ENCODE measurements at regions not wholly inside any gene's neighbourhood (a gene's known extent, or its start where the extent isn't known, plus 50 kb on each side); places are given as distances from the start of the nearest gene placed in this dataset.
"Not testable (repeated sequence)": the region's sequence is repeated elsewhere in the genome, so short reads cannot be mapped to it uniquely, and the experiment has no call there.

DNA sequence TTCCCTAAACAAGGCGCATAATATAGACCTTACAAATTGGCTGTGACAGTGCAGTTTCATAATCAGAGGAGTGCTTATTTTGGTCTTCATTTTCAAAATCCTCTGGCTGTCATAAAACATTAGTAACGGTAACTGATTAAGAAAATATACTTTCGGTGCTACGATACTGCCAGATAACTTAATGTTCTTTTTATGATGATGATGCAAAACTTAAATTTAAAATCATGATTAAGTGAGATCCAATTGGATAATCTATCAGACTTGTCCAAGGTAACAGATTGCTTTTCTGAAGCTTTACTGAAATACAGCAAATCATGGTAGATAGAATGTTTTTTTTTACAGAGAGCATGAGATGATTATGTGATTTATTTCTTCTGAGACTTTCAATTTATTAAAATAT, 364.2 kb upstream of the CNTN3 start:
- DNase-seq: no peak

DNA sequence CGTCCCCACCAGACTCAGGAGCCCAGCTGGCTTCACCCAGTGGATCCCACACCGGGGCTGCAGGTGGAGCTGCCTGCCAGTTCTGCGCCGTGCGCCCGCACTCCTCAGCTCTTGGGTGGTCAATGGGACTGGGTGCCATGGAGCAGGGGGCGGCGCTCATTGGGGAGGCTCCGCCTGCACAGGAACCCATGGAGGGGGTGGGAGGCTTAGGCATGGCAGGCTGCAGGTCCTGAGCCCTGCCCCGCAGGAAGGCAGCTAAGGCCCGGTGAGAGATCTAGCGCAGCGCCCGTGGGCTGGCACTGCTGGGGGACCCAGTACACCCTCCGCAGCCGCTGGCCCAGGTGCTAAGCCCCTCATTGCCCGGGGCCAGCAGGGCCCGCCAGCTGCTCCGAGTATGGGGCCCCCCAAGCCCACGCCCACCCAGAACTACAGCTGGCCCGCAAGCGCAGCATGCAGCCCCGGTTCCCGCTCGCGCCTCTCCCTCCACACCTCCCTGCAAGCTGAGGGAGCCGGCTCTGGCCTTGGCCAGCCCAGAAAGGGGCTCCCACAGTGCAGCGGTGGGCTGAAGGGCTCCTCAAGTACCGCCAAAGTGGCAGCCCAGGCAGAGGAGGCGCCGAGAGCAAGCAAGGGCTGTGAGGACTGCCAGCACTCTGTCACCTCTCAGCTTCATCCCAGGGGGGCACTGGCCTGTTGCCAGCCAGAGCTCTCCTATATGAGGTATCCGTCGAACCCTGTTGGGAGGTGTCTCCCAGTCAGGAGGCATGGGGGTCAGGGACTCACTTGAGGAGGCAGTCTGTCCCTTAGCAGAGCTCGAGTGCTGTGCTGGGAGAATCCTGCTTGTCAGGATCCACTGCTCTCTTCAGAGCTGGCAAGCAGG, 370.8 kb upstream of the CNTN3 start:
- DNase-seq: not testable (repeated sequence)

GRCh38 chr3:74988095-74988494, 373.6 kb upstream of the CNTN3 start:
- DNase-seq: no peak

DNA sequence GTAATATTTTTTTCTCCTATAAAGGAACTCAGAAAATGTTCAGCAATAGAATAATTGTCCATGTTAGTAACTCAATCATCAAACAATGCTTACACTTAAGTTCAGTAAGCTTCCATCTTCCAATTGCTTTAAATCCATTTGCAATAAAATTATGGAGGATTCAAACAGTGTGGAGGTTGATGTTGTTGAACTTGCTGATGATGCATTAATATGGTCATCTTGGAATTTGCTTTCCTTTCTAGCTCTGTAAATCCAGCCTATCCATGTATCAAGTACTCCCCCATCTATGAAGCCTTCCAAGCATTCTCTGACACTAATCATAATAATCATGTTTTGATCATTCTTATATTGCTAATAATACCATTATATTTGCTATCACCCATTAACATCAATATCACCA, 378.4 kb upstream of the CNTN3 start:
- DNase-seq: no peak

DNA sequence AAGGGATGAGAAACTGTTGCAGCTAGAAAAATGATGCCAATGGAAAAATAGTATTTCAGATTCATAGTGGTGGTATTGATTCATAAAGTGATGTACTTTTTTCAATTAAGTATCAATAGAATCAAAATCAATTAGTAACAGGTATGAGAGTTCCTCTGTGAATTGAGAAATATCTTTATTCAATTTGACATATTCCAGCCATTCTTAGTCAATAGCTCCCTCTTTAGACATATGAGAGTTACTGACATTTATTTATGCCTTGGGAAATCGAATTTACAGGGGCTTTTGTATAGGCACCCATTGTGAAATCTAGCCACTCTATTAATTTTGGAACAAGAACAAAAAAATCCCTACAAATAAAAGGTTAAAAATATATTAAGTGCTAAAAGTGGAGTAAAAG, 386.9 kb upstream of the CNTN3 start:
- DNase-seq: no peak

DNA sequence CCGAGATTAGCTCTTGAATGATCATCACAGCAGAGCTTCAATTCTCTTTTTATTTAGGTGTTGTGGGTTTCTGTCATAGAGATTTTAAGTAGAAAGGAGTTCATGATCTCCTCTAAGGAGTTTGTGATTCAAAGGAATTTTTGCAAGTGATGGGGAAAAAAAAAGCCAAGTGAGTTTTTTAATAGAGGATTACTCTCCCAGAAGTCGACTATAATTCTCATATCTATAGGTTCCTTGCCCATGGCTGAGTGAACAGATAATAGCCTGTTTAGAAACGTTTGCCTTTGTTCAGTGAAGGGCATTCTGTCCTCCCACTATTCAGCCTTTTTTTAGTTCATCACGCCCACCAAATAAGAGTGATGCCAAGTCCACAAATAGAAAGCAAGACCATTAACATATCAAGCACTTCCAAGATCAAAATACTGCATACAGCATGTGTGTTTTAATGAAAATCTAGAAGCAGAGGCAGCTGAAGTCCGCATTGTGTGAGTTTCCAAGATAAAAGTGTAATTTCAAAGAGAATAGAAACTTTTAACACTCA, 398.4 kb upstream of the CNTN3 start:
- no peak for DNase-seq

- DNase-seq: no peak
Measured at GRCh38 chr3:75014008-75014407, 399.5 kb upstream of the CNTN3 start.

DNA sequence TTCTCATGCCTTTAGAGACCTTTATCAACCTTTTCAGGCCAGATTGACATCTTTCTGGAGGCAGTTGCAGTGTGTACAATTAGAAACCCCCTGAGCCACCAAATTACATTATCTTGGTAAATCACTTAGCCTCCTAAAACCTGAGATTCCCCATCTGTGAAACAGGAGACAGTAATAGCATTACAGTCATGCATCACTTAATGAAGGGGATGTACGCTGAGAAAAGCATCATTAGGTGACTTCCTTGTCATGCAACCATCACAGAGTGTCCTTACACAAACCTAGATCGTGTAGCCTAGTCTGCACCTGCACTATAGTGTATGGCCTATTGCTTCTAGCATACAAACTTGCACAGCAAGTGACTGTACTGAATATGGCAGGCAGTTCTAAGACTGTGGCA, 400.8 kb upstream of the CNTN3 start:
- DNase-seq: no peak

DNA sequence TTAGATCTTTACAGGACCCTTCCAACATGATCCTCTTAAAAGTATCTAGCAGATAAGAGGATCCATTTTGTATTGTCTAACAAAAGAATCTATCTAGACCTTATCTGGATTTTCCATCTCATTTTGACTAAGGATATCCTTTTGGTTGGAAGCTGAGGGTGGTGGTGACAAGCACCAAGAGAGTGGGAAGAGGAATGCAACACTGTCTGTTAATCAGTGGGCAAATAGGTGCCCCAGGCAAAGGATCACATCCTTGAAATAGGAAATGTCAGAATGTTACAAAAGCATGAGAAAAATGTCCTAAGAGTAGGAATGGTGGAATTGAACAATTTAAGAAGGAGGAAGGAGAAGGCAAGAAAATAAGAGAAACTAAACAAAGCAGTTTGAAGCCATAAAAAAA, 420.7 kb upstream of the CNTN3 start:
- DNase-seq: no peak

GRCh38 chr3:75042941-75043340, 428.5 kb upstream of the CNTN3 start:
- no peak for DNase-seq

DNA sequence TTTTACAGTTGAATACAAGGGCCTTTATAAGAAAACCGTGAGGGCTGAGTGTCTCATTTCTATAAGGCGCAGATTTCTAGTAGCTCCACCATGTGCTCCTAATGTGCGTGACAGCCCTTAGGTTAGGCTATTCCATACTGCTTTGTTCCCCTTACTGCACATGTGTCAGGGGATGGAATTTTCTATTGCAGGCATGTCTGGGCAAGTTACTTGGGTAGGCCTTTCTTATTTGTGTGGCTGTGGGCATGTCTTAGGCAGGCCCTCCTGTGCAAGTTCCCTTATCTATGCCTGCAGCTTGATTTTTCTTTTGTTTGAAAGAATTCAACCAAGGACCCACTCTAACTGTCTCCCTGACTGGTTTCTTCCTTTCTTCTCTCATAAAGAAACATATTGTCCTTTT, 434.2 kb upstream of the CNTN3 start:
- DNase-seq: no peak

GRCh38 chr3:75049533-75049932, 435.1 kb upstream of the CNTN3 start:
- DNase-seq: no peak

GRCh38 chr3:75059120-75059519, 444.7 kb upstream of the CNTN3 start:
- DNase-seq: no peak

DNA sequence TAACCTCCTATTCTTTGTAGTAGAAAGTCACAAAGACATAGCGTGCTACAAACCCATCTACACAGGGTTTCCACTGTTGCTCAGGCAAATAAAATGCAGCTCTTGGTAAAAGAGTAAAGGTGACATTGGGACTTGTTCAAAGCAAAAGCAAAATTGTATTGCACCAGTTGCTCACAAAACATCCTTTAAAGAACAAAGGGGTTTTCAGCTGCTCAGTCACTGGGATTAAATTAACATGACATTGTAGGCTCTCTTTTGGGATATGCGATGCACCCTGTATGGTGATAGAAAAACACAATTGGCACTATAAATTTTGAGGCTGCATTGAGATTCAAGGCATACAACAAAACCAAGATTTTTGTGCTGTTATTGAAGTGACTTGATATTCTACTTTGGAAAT, 447.3 kb upstream of the CNTN3 start:
- DNase-seq: no peak

- DNase-seq: no peak
Measured at GRCh38 chr3:75075158-75075557, 460.7 kb upstream of the CNTN3 start.

- no peak for DNase-seq
Measured at GRCh38 chr3:75076481-75076880, 462.0 kb upstream of the CNTN3 start.

GRCh38 chr3:75078290-75078689, 463.8 kb upstream of the CNTN3 start:
- DNase-seq: no peak

DNA sequence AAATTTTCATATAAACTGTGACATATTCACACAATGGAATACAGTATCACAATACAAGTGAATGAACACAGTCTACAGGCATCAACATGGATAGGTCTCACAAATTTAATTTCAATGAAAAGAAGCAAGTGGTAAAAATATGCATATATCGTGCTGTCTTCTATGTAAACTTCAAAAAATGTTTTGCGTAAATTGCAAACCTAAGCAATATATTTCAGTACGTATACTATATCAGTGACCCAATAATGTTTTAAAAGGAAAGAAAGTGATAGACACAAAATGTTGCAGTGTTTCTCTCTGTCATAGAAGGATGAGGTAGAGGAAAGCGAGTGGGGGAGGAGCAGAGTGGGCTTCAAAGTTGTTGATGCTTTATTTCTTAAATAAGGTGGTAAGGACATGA, 468.4 kb upstream of the CNTN3 start:
- DNase-seq: no peak

- DNase-seq: no peak
Measured at GRCh38 chr3:75089841-75090240, 475.4 kb upstream of the CNTN3 start.

- DNase-seq: no peak
Measured at GRCh38 chr3:75101329-75102147, 487.1 kb upstream of the CNTN3 start.

- DNase-seq: no peak
Measured at GRCh38 chr3:75110741-75111140, 496.3 kb upstream of the CNTN3 start.

- DNase-seq: no peak
Measured at GRCh38 chr3:75115695-75116094, 501.2 kb upstream of the CNTN3 start.

GRCh38 chr3:75118779-75119178, 504.3 kb upstream of the CNTN3 start:
- no peak for DNase-seq

DNA sequence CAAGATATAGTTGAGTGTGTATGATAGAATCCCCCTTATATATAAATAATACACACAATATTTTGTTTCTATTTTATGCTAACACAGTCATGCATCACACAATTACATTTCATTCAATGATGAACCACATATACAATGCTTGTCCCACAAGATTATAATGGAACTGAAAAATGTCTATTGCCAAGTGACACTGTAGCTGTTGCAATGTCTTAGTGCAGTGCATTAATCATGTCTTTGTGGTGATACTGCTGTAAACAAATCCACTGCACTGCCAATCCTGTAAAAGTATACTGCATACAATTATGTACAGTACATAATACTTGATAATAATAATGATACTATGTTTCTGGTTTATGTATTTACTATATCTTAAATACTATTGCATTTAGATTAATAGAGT, 512.1 kb upstream of the CNTN3 start:
- no peak for DNase-seq

Data from inflammatory macrophage (primary cell).